NCI-H1092 (cell line): ENCODE measurements at regions not wholly inside any gene's neighbourhood (a gene's known extent, or its start where the extent isn't known, plus 50 kb on each side); places are given as distances from the start of the nearest gene placed in this dataset.
A peak's percentile ranks its signal among the peaks of the same experiment; 100 is the strongest.

ENCODE experiments used
- DNase-seq: peaks from one replicate; lab custom pipeline; 2025; lab: John Stamatoyannopoulos, UW

GRCh38 chr16:77555126-77555525 is 120.3 kb upstream of the ADAMTS18 start:
- DNase-seq: no peak

GRCh38 chr16:77555791-77556190 is 121.0 kb upstream of the ADAMTS18 start:
- no peak for DNase-seq

- DNase-seq: no peak
Measured at GRCh38 chr16:77556201-77556873, 121.5 kb upstream of the ADAMTS18 start.

GRCh38 chr16:77557385-77557784 is 122.6 kb upstream of the ADAMTS18 start:
- DNase-seq: no peak

GRCh38 chr16:77558786-77559185 is 124.0 kb upstream of the ADAMTS18 start:
- no peak for DNase-seq

- no peak for DNase-seq
Measured at GRCh38 chr16:77562497-77562896, 127.7 kb upstream of the ADAMTS18 start.

GRCh38 chr16:77564791-77565390 is 130.1 kb upstream of the ADAMTS18 start:
- no peak for DNase-seq

- DNase-seq: no peak
Measured at GRCh38 chr16:77569406-77569805, 134.6 kb upstream of the ADAMTS18 start.

GRCh38 chr16:77570574-77570973 is 135.7 kb upstream of the ADAMTS18 start:
- no peak for DNase-seq

GRCh38 chr16:77571115-77571862 is 136.5 kb upstream of the ADAMTS18 start:
- DNase-seq: no peak

- DNase-seq: no peak
Measured at GRCh38 chr16:77574867-77575624, 140.2 kb upstream of the ADAMTS18 start.

GRCh38 chr16:77579351-77579891 is 142.9 kb upstream of the NUDT7 start:
- peak; percentile 6 for DNase-seq

GRCh38 chr16:77581706-77582105 is 140.6 kb upstream of the NUDT7 start:
- no peak for DNase-seq

GRCh38 chr16:77584205-77584859 is 138.0 kb upstream of the NUDT7 start:
- peak; percentile 26 for DNase-seq

- DNase-seq: no peak
Measured at GRCh38 chr16:77585379-77586251, 136.7 kb upstream of the NUDT7 start.

- no peak for DNase-seq
Measured at GRCh38 chr16:77588389-77588788, 133.9 kb upstream of the NUDT7 start.

GRCh38 chr16:77589071-77589765 is 133.1 kb upstream of the NUDT7 start:
- DNase-seq: no peak

GRCh38 chr16:77590707-77591106 is 131.6 kb upstream of the NUDT7 start:
- DNase-seq: no peak

- DNase-seq: no peak
Measured at GRCh38 chr16:77591347-77591746, 131.0 kb upstream of the NUDT7 start.

- no peak for DNase-seq
Measured at GRCh38 chr16:77592021-77592420, 130.3 kb upstream of the NUDT7 start.
